ENCODE measurements at regions not wholly inside any gene's neighbourhood (a gene's known extent, or its start where the extent isn't known, plus 50 kb on each side); places are given as distances from the start of the nearest gene placed in this dataset.

GRCh38 chr17:71790791-71791190 lies 330.0 kb upstream of the SOX9 start:
- Histone ChIP-seq H3K4me1 (replicated peaks; ENCODE audit: insufficient read depth) (no peaks in the 10 kb centered on the region), H3K27me3 (ENCODE audit: insufficient read depth, low read depth) (no peaks in the 10 kb centered on the region), H3K9me2 (ENCODE audit: insufficient read depth) (no peaks in the 10 kb centered on the region), H4K20me1 (ENCODE audit: insufficient read depth) (no peaks in the 10 kb centered on the region), H3K27ac (no peak overlapping the region), H3K36me3 (ENCODE audit: low read depth) (no peaks in the 10 kb centered on the region), H3K79me2 (ENCODE audit: low read depth) (no peaks in the 10 kb centered on the region), H3F3A (ENCODE audit: insufficient read depth, low read depth) (no peaks in the 10 kb centered on the region), H3K9me3 (ENCODE audit: insufficient read depth, low read depth) (no peaks in the 10 kb centered on the region), H3K4me3 (no peak overlapping the region), H3K4me2 (no peak overlapping the region), H2AFZ (0 out of 2 replicates have a peak overlapping the region, but pooled peaks have one; percentile 46)
- TF ChIP-seq EZH2 (IDR thresholded peaks at IDR 0.05; ENCODE audit: low read depth) (no peak), CTCF (conservative IDR thresholded peaks at IDR 0.05) (no peak)
- no TSS peak for BruUV-seq (replicated peaks)
- ChIA-PET POLR2A (ENCODE audit: unreplicated experiment) (no interaction called here), CTCF (no interaction called here)
- intact Hi-C loops (cut with micrococcal nuclease; ENCODE audit: unreplicated experiment), result no loop called here
- DNase-seq, result no peak

- no peak overlapping the region for H3K4me2 ChIP-seq
- no peaks in the 10 kb centered on the region for H3K9me3 ChIP-seq (ENCODE audit: insufficient read depth, low read depth)
- TF ChIP-seq EZH2 (IDR thresholded peaks at IDR 0.05; ENCODE audit: low read depth) (no peak), CTCF (conservative IDR thresholded peaks at IDR 0.05) (no peak)
- no peak overlapping the region for H3K4me3 ChIP-seq
- no peaks in the 10 kb centered on the region for H3K9me2 ChIP-seq (ENCODE audit: insufficient read depth)
- DNase-seq, result no peak
- no peaks in the 10 kb centered on the region for H3K4me1 ChIP-seq (replicated peaks; ENCODE audit: insufficient read depth)
- no peaks in the 10 kb centered on the region for H3F3A ChIP-seq (ENCODE audit: insufficient read depth, low read depth)
- H3K36me3 ChIP-seq (ENCODE audit: low read depth), result no peaks in the 10 kb centered on the region
- ChIA-PET CTCF (no interaction called here), POLR2A (ENCODE audit: unreplicated experiment) (no interaction called here)
- H2AFZ ChIP-seq, result 0 out of 2 replicates have a peak overlapping the region, but pooled peaks have one; percentile 46
- intact Hi-C loops (cut with micrococcal nuclease; ENCODE audit: unreplicated experiment), result no loop called here
- BruUV-seq (replicated peaks), result no TSS peak
- no peaks in the 10 kb centered on the region for H4K20me1 ChIP-seq (ENCODE audit: insufficient read depth)
- no peak overlapping the region for H3K27ac ChIP-seq
- no peaks in the 10 kb centered on the region for H3K79me2 ChIP-seq (ENCODE audit: low read depth)
- no peaks in the 10 kb centered on the region for H3K27me3 ChIP-seq (ENCODE audit: insufficient read depth, low read depth)
Observed at GRCh38 chr17:71791311-71791710, 329.5 kb upstream of the SOX9 start.

- ChIA-PET CTCF (no interaction called here), POLR2A (ENCODE audit: unreplicated experiment) (no interaction called here)
- Histone ChIP-seq H3K27me3 (ENCODE audit: insufficient read depth, low read depth) (no peaks in the 10 kb centered on the region), H3K79me2 (ENCODE audit: low read depth) (no peaks in the 10 kb centered on the region), H3K4me3 (no peak overlapping the region), H3K27ac (no peak overlapping the region), H3K4me1 (replicated peaks; ENCODE audit: insufficient read depth) (no peaks in the 10 kb centered on the region), H3K4me2 (no peak overlapping the region), H2AFZ (no peak overlapping the region), H4K20me1 (ENCODE audit: insufficient read depth) (no peaks in the 10 kb centered on the region), H3K9me3 (ENCODE audit: insufficient read depth, low read depth) (no peaks in the 10 kb centered on the region), H3F3A (ENCODE audit: insufficient read depth, low read depth) (no peaks in the 10 kb centered on the region), H3K36me3 (ENCODE audit: low read depth) (no peaks in the 10 kb centered on the region), H3K9me2 (ENCODE audit: insufficient read depth) (no peaks in the 10 kb centered on the region)
- peak in 1 of 2 experiments; percentile 55 for DNase-seq
- no TSS peak for BruUV-seq (replicated peaks)
- intact Hi-C loops (cut with micrococcal nuclease; ENCODE audit: unreplicated experiment), result no loop called here
- TF ChIP-seq CTCF (conservative IDR thresholded peaks at IDR 0.05) (no peak), EZH2 (IDR thresholded peaks at IDR 0.05; ENCODE audit: low read depth) (no peak)
Observed at GRCh38 chr17:71792966-71793365, 327.9 kb upstream of the SOX9 start.

All from PC-9 (cell line).